ENCODE measurements at regions not wholly inside any gene's neighbourhood (a gene's known extent, or its start where the extent isn't known, plus 50 kb on each side); places are given as distances from the start of the nearest gene placed in this dataset.

DNA sequence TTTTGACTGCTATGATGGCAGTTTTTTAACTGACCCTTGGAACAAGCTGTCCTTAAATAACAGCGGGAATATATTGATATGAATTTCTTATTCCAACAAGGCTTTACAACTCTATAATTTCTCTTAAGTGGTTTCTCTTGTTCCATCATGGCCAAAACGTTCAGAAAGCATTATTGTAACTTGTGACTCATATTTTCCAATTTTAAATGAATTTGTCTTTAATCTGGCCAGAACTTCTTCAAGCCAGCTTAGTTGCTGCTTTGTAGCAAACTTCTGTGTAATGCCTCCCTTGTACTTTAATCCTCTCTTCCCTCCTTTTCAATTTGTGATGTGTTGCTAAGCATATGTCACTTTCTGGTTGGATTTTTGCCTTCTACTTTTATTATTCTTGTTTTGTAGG, 271.9 kb downstream of the KIF20B start:
- TF ChIP-seq CTCF (IDR thresholded peaks at IDR 0.05) (no peak), FOXP1 (CRISPR knock-in tag; IDR thresholded peaks at IDR 0.05; ENCODE audit: borderline replicate concordance) (no peak), ZNF317 (CRISPR knock-in tag; IDR thresholded peaks at IDR 0.05; ENCODE audit: borderline replicate concordance, low read depth) (no peak), USF1 (CRISPR knock-in tag; IDR thresholded peaks at IDR 0.05) (no peak), TCF7 (CRISPR knock-in tag; IDR thresholded peaks at IDR 0.05; ENCODE audit: low read depth) (no peak), MYBL2 (CRISPR knock-in tag; IDR thresholded peaks at IDR 0.05) (no peak)
- TF ChIP-seq, protein P1, sequence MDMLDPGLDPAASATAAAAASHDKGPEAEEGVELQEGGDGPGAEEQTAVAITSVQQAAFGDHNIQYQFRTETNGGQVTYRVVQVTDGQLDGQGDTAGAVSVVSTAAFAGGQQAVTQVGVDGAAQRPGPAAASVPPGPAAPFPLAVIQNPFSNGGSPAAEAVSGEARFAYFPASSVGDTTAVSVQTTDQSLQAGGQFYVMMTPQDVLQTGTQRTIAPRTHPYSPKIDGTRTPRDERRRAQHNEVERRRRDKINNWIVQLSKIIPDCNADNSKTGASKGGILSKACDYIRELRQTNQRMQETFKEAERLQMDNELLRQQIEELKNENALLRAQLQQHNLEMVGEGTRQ (CRISPR knock-in tag; IDR thresholded peaks at IDR 0.05): no peak
- TF ChIP-seq, protein P2, sequence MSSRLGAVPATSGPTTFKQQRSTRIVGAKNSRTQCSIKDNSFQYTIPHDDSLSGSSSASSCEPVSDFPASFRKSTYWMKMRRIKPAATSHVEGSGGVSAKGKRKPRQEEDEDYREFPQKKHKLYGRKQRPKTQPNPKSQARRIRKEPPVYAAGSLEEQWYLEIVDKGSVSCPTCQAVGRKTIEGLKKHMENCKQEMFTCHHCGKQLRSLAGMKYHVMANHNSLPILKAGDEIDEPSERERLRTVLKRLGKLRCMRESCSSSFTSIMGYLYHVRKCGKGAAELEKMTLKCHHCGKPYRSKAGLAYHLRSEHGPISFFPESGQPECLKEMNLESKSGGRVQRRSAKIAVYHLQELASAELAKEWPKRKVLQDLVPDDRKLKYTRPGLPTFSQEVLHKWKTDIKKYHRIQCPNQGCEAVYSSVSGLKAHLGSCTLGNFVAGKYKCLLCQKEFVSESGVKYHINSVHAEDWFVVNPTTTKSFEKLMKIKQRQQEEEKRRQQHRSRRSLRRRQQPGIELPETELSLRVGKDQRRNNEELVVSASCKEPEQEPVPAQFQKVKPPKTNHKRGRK (CRISPR knock-in tag; IDR thresholded peaks at IDR 0.05; ENCODE audit: borderline replicate concordance): no peak

Measured in WTC11 (cell line).